Stomach (tissue), 8 donors: ENCODE measurements at regions not wholly inside any gene's neighbourhood (a gene's known extent, or its start where the extent isn't known, plus 50 kb on each side); places are given as distances from the start of the nearest gene placed in this dataset.

Source experiments
- DNase-seq, 2 donors: peaks; one replicate each; pipeline versions ENCODE4 v3.0.0 to v3.0.0-alpha.2; 2013 to 2019
- H3K27ac ChIP-seq, 5 donors: fragments of 200-600 bp in 4 of 5; sonication (generic) in 4 of 5; one replicate each; pipeline ENCODE4 v1.5.1; 2013 to 2019; ENCODE audit warnings: mild to moderate bottlenecking in 1 of 5, moderate library complexity in 1 of 5
- H3K27me3 ChIP-seq, 3 donors: fragments of 200-600 bp; sonication (generic); one replicate each; pipeline ENCODE4 v1.5.1; 2017 to 2019; ENCODE audit warnings: mixed run types in 1 of 3
- H3K36me3 ChIP-seq, 4 donors: fragments of 200-600 bp; sonication (generic); 1 replicate in 3 of 4; 2 replicates in 1 of 4; pipeline ENCODE4 v1.5.1; 2016 to 2019
- H3K4me1 ChIP-seq, 4 donors: fragments of 200-600 bp; sonication (generic); one replicate each; pipeline ENCODE4 v1.5.1; 2016 to 2019
- H3K4me3 ChIP-seq, 4 donors: fragments of 200-600 bp; sonication (generic) in 3 of 4; one replicate each; pipeline ENCODE4 v1.5.1; 2016 to 2019; ENCODE audit warnings: mild to moderate bottlenecking in 1 of 4
- H3K9me3 ChIP-seq, 4 donors: fragments of 200-600 bp; sonication (generic); one replicate each; pipeline ENCODE4 v1.5.1; 2016 to 2019
- CTCF ChIP-seq, 7 experiments: fragments of 450-650 bp in 4 of 7; fragments of 200-600 bp in 3 of 7; sonication (generic) in 3 of 7; IDR thresholded peaks; one replicate each; pipeline ENCODE4 v1.5.1; 2016 to 2019; ENCODE audit warnings: antibody characterized with exemption in 7 of 7, control low read depth in 2 of 7, mild to moderate bottlenecking in 1 of 7
- EP300 ChIP-seq: sonication (generic); formaldehyde crosslinking; IDR thresholded peaks from one replicate; pipeline ENCODE4 v1.6.1; 2017; ENCODE audit warnings: antibody characterized with exemption
- POLR2A ChIP-seq, 4 donors: fragments of 450-650 bp; IDR thresholded peaks; one replicate each; pipeline ENCODE4 v1.6.1; 2016; ENCODE audit warnings: antibody characterized with exemption in 4 of 4, control low read depth in 2 of 4, mild to moderate bottlenecking in 1 of 4, moderate library complexity in 1 of 4
- POLR2AphosphoS5 ChIP-seq, 3 donors: sonication (generic); formaldehyde crosslinking; IDR thresholded peaks; one replicate each; pipeline ENCODE4 v1.6.1; 2016; ENCODE audit warnings: antibody characterized with exemption in 3 of 3
- WGBS, 5 donors: extraction: QIAGEN DNeasy Blood & Tissue Kit in 3 of 5; methylation state at CpG; one replicate each; pipeline versions ENCODE4 v1.1.5 to v1.1.7; 2013 to 2018; 5-methylcytosine and 5-hydroxymethylcytosine counted together
- intact Hi-C: fragments of 100-400 bp; cut with DNase I; formaldehyde crosslinking; loops from one replicate; pipeline ENCODE4 v1.15.1; 2023; ENCODE audit warnings: low total_unique reads
- donor health status: healthy with polysubstance abuse.
- donor health status: Bipolar disorder and iron deficiency.
- donor health status: healthy.

- Histone ChIP-seq H3K9me3 (peaks cover 0 to 10% (median 0%) of the 10 kb centered on the region in 4 donors), H3K27me3 (no peaks in the 10 kb centered on the region), H3K36me3 (no peaks in the 10 kb centered on the region), H3K4me3 (no peak overlapping the region), H3K4me1 (no peaks in the 10 kb centered on the region), H3K27ac (no peak overlapping the region)
- TF ChIP-seq POLR2AphosphoS5 (IDR thresholded peaks at IDR 0.05): no peak
- no peak for TF ChIP-seq EP300
- TF ChIP-seq CTCF (IDR thresholded peaks at IDR 0.05): no peak
- no peak for TF ChIP-seq POLR2A (IDR thresholded peaks at IDR 0.05)
- 71 to 81% (median 76%) methylated on average over 2 of the region's 2 CpGs for WGBS, 5 donors
- no peak for DNase-seq
- intact Hi-C loops: no loop called here
These were observed 475.8 kb downstream of the PREX1 start for GRCh38 chr20:48352042-48352441.

- H3K36me3 ChIP-seq: no peaks in the 10 kb centered on the region
- peaks cover 0 to 10% (median 0%) of the 10 kb centered on the region in 4 donors for H3K9me3 ChIP-seq
- no peak for DNase-seq
- H3K27ac ChIP-seq: no peak overlapping the region
- no peak overlapping the region for H3K4me3 ChIP-seq
- no peaks in the 10 kb centered on the region for H3K4me1 ChIP-seq
- intact Hi-C loops: no loop called here
- H3K27me3 ChIP-seq: no peaks in the 10 kb centered on the region
- TF ChIP-seq CTCF (IDR thresholded peaks at IDR 0.05): no peak
- no peak for TF ChIP-seq POLR2AphosphoS5 (IDR thresholded peaks at IDR 0.05)
- no peak for TF ChIP-seq EP300
- no peak for TF ChIP-seq POLR2A (IDR thresholded peaks at IDR 0.05)
- WGBS, 5 donors: 67 to 81% (median 77%) methylated on average over 5 of the region's 5 CpGs
These were observed 477.3 kb downstream of the PREX1 start for GRCh38 chr20:48350313-48350988.

GRCh38 chr20:48349656-48350055, 478.1 kb downstream of the PREX1 start:
- intact Hi-C loops: no loop called here
- Histone ChIP-seq H3K27me3 (no peaks in the 10 kb centered on the region), H3K36me3 (no peaks in the 10 kb centered on the region), H3K4me1 (no peaks in the 10 kb centered on the region), H3K9me3 (peaks cover 0 to 9% (median 0%) of the 10 kb centered on the region in 4 donors), H3K4me3 (no peak overlapping the region), H3K27ac (no peak overlapping the region)
- no peak for TF ChIP-seq EP300
- TF ChIP-seq POLR2AphosphoS5 (IDR thresholded peaks at IDR 0.05): no peak
- TF ChIP-seq CTCF (IDR thresholded peaks at IDR 0.05): no peak
- no peak for TF ChIP-seq POLR2A (IDR thresholded peaks at IDR 0.05)
- DNase-seq: no peak
- 65 to 81% (median 76%) methylated on average over 4 of the region's 4 CpGs for WGBS, 5 donors

GRCh38 chr20:48348022-48348421, 479.8 kb downstream of the PREX1 start:
- Histone ChIP-seq H3K9me3 (no peaks in the 10 kb centered on the region), H3K27ac (no peak overlapping the region), H3K4me1 (no peaks in the 10 kb centered on the region), H3K27me3 (peaks cover 0 to 3% (median 0%) of the 10 kb centered on the region in 3 donors), H3K4me3 (no peak overlapping the region), H3K36me3 (no peaks in the 10 kb centered on the region)
- DNase-seq: no peak
- TF ChIP-seq EP300: no peak
- TF ChIP-seq POLR2A (IDR thresholded peaks at IDR 0.05): no peak
- intact Hi-C loops: no loop called here
- WGBS, 5 donors: 54 to 87% (median 75%) methylated on average over 3 of the region's 3 CpGs

GRCh38 chr20:48342822-48343513, 484.8 kb downstream of the PREX1 start:
- TF ChIP-seq POLR2AphosphoS5 (IDR thresholded peaks at IDR 0.05) (no peak), CTCF (IDR thresholded peaks at IDR 0.05) (no peak), POLR2A (IDR thresholded peaks at IDR 0.05) (no peak), EP300 (no peak)
- 74 to 89% (median 87%) methylated on average over 6 to 28 of the region's 28 CpGs for WGBS, 5 donors
- H3K27me3 ChIP-seq: peaks cover 0 to 18% (median 0%) of the 10 kb centered on the region in 3 donors

More at GRCh38 chr20:48342822-48343513, 484.8 kb downstream of the PREX1 start:
- DNase-seq: no peak
- Histone ChIP-seq H3K36me3 (no peaks in the 10 kb centered on the region), H3K4me3 (no peak overlapping the region), H3K4me1 (peaks cover 0 to 15% (median 8%) of the 10 kb centered on the region in 4 donors), H3K9me3 (no peaks in the 10 kb centered on the region), H3K27ac (no peak overlapping the region)
- intact Hi-C loops: no loop called here
